ENCODE measurements at regions not wholly inside any gene's neighbourhood (a gene's known extent, or its start where the extent isn't known, plus 50 kb on each side); places are given as distances from the start of the nearest gene placed in this dataset.

- no peak overlapping the region for H3K4me3 ChIP-seq (ENCODE audit: low read depth, low read length)
- DNase-seq (ENCODE audit: low read depth) = no peak
- TF ChIP-seq CTCF (IDR thresholded peaks at IDR 0.05; ENCODE audit: control insufficient read depth, extremely low read depth, insufficient read depth) = no peak
These were observed 411.0 kb downstream of the C12orf50 start for GRCh38 chr12:87618199-87618598.

GRCh38 chr12:87612996-87613395 is 416.2 kb downstream of the C12orf50 start:
- no peak for TF ChIP-seq CTCF (IDR thresholded peaks at IDR 0.05; ENCODE audit: control insufficient read depth, extremely low read depth, insufficient read depth)
- no peak for DNase-seq (ENCODE audit: low read depth)

GRCh38 chr12:87608321-87608720 is 420.9 kb downstream of the C12orf50 start:
- no peak for DNase-seq (ENCODE audit: low read depth)
- no peak overlapping the region for H3K4me3 ChIP-seq (ENCODE audit: low read depth, low read length)
- no peak for TF ChIP-seq CTCF (IDR thresholded peaks at IDR 0.05; ENCODE audit: control insufficient read depth, extremely low read depth, insufficient read depth)

More at GRCh38 chr12:87612996-87613395, 416.2 kb downstream of the C12orf50 start:
- no peak overlapping the region for H3K4me3 ChIP-seq (ENCODE audit: low read depth, low read length)

DNA sequence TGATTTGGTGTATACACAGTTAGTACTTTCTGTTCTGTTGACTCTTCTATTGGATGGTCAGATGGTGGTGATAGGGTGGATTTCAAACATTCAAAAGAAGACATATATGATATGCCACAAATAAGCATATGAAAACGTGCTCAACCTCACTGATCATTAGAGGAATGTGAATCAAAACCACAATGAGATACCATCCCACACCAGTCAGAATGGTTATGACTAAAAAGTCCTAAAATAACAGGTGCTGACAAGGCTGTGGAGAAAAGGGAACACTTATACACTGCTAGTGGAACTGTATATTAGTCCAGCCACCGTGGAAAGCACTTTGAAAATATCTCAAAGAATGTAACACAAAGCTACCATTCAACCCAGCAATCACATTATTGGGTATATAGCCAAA is 425.5 kb downstream of the C12orf50 start:
- no peak for TF ChIP-seq CTCF (IDR thresholded peaks at IDR 0.05; ENCODE audit: control insufficient read depth, extremely low read depth, insufficient read depth)
- no peak overlapping the region for H3K4me3 ChIP-seq (ENCODE audit: low read depth, low read length)
- no peak for DNase-seq (ENCODE audit: low read depth)

GRCh38 chr12:87599459-87599858 is 429.7 kb downstream of the C12orf50 start:
- no peak for TF ChIP-seq CTCF (IDR thresholded peaks at IDR 0.05; ENCODE audit: control insufficient read depth, extremely low read depth, insufficient read depth)
- H3K4me3 ChIP-seq (ENCODE audit: low read depth, low read length) = no peak overlapping the region

DNA sequence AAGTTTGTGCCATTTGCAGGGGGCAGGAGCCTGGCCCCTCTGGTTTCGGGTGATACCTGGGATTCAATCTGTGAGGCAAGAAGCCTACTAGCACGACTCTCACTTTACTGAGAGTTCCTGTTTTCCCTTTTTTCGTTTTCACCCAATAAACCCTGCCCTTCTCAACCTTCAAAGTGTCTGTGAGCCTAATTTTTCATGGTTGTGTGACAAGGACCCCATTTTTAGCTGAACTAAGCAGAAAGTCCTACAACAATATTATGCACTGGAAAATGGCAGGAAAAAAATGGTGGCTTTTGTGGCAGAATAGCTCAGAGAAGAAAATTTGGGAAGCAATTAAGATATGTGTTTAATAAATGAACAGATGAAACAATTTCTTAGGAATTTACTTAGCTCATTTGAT is 432.1 kb downstream of the C12orf50 start:
- no peak for DNase-seq (ENCODE audit: low read depth)
- H3K4me3 ChIP-seq (ENCODE audit: low read depth, low read length) = no peak overlapping the region
- no peak for TF ChIP-seq CTCF (IDR thresholded peaks at IDR 0.05; ENCODE audit: control insufficient read depth, extremely low read depth, insufficient read depth)

More at GRCh38 chr12:87599459-87599858, 429.7 kb downstream of the C12orf50 start:
- DNase-seq (ENCODE audit: low read depth) = no peak

- H3K4me3 ChIP-seq (ENCODE audit: low read depth, low read length) = no peak overlapping the region
- no peak for DNase-seq (ENCODE audit: low read depth)
- TF ChIP-seq CTCF (IDR thresholded peaks at IDR 0.05; ENCODE audit: control insufficient read depth, extremely low read depth, insufficient read depth) = no peak
These were observed 432.6 kb downstream of the C12orf50 start for GRCh38 chr12:87596636-87597035.
